Islet of Langerhans (tissue), 1 donor: ENCODE measurements at regions not wholly inside any gene's neighbourhood (a gene's known extent, or its start where the extent isn't known, plus 50 kb on each side); places are given as distances from the start of the nearest gene placed in this dataset.

ENCODE experiments used
- FAIRE-seq: peaks from one replicate; lab custom pipeline; 2011; peaks lifted over from hg19 to GRCh38; lab: Jason Lieb, UNC

DNA sequence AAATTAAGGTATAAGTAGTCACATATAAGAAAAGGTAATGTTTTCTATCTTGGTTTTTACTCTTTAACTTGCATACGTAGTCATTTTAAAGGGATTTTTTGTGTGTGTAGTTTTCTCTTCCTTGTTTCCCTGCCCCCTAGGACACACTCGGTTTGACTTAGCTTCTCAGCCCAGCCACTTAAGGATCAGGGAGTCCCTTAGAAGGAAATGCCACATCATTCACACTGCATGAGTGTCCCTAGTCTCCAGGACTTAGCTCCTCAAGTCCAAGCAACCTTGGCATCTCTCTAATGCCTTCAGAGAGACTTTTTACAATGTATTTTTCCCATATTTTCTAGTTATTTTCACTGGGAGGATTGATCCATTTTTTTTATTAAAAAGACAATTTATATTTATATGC, 1407.7 kb downstream of the EFNB2 start:
- no peak for FAIRE-seq

DNA sequence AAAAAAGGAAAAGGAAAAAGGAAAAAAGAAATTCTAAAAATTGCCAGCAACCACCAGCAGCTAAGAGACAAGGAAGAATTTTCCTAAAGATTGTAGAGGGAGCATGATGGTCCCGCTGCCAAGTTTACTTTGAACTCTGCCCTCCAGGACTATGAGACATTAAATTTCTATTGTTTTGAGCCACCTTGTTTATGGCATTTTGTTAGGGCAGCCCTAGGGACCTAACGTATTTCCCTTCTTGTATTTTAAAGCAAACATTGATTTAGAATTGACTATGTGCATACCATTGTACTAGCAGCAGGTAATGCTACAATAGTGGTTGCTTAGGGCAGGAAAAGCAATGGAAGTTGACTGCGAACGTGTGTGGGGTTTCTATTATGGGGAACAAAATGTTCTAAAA, 1414.2 kb downstream of the EFNB2 start:
- no peak for FAIRE-seq

DNA sequence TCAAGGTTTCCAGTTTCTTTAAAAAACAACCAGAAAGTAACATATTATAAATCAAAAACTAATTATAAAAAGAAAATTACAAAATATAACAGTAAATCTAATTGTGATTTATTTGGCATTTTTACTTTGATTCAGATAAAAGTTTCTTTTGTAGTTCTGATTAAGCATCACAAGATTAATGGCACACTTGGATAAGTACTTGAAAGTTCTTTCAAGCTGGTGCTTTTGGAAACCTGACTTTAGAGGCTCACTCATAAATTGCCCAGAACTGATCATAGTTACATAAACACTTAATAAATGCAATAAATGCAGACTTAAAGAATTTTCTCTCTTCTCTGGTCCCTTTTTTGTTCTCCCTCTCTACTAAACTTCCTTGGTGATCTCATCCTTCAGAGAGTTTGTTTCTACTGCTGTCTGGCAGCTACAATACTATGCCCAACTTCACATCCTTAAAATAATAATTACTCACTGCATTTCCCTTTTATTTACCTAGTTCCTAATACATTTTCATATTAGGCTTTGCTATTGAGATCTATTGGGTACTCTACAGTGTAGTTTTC, 1417.0 kb downstream of the EFNB2 start:
- no peak for FAIRE-seq

- no peak for FAIRE-seq
These were observed 1418.5 kb downstream of the EFNB2 start for GRCh38 chr13:105116966-105117365.

GRCh38 chr13:105112561-105112960, 1422.9 kb downstream of the EFNB2 start:
- no peak for FAIRE-seq

DNA sequence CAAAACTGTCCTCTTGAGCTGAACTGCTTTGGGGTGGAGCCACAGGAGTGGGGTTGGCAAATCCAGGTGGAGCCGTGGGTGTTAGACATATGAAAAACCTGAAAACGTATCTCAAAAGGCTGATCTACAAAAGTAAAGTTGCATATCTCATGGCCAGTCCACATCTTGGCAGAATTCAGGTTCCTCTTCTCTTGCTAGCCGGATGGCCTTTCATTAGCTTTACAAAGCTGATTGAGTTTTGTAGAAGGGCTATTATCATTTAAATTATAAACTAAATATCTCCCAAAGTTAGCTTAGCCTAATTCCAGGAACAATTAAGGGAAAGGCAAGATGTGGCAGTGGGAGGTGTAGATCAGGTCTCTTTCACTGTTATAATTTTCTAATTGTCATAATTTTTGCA, 1427.7 kb downstream of the EFNB2 start:
- no peak for FAIRE-seq

DNA sequence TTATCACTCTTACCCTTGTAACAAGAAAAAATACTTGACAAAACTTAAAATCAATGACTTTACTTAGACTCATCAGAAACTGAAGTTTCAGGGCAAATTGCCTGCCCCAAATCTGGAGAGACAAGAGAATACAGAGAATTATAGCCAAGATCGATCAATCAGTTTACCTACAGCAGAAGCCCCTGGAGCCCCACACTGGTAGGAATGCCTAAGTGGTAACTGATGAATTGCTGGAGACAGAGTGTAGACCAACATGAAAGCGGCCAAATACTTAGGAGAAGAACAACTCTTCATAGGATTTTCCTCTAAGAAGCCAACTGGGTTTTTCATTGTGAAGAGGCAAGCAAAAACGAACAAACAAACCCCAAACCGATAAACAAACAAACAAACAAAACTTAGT, 1430.0 kb downstream of the EFNB2 start:
- no peak for FAIRE-seq

DNA sequence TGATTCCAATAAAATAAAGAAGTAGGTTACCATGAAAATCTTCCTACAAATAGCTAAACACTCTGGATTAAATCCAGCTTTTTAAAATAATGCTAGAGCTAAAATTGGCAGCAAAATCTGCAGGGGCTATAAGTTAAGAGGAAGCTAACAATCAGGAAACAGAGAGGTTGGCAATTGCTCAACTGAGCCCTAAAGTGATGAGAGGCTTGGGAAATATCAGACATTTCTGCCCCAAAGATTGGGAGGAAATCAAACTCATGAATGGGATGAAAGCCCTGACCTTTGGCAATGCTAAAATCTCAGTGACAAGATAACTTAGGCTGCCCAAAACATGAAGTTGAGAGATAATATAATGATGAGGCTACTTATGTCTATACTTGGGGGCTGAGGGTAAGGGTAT, 1437.9 kb downstream of the EFNB2 start:
- no peak for FAIRE-seq

DNA sequence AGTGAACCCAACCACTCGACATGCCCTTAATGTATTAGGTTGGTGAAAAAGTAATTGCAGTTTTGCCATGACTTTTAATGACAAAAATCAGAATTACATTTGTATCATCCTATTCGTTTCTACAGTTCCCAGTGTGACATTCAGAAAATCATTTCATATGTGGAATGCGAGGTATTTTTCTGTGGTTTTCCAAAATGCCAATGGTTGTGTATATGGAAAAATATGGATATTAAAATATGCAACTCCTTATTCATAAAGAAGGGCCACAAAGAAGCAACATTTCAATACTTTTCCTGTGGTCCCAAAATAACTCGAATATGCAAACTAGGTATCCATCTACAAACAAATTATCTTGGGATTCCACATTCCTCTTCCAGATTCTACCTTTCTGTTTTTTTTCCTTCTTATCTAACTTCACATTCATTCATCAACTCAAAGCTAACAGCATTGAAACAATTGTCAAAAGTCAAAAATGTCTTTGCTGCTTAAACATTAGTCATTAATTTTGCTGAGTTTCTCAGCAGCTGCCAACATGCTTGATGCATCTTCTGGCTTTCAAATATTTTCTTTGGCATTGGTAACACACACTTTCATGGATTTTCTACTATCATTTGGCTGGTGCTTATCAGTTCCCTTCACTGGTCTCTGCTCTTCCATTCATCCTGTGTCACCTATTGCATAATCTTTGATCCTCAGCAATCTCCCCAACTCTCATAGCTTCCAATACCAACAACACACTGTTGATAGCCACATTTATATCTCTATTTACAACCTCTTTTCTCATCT, 1445.4 kb downstream of the EFNB2 start:
- FAIRE-seq: no peak

- no peak for FAIRE-seq
These were observed 1447.5 kb downstream of the EFNB2 start for GRCh38 chr13:105087945-105088344.

- no peak for FAIRE-seq
These were observed 1450.5 kb downstream of the EFNB2 start for GRCh38 chr13:105084931-105085330.

DNA sequence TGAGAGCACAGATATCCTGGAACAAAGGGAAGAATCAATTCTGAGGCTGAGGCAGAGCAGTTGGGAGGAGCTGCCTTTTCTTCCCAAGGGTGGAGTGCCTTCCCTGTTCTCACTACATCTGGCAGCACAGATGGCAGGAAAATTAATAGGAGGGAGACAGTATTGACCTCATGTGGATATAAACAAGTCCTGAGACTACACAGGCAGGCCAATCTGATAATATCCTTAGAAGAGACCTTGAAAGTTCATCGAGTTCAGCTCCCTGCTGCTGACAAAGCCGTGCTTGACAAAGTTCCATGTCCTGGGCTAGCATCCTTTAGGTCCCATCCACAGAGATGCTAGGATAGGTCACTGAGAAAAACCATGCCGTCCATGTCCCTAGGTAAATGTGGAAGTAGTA, 1451.5 kb downstream of the EFNB2 start:
- FAIRE-seq: no peak

DNA sequence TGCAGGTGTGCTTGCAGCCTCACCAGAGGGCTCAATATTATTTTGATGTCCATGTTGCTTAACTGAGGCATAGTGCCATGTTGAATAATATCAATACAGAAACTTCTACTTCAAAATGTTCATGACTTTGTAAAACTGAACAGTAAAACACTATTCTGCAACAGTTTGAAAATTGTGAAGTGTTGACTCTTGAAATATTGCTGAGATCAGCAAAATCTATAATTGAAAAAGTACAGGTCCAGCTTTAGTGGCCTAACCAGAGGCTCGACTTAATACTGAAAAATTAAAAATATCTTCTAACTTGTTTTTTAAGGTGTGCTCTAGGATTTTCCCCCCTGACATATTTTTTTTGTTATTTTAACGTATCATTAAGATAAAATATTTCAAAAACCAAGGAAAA, 1460.7 kb downstream of the EFNB2 start:
- no peak for FAIRE-seq

GRCh38 chr13:105073041-105073440, 1462.4 kb downstream of the EFNB2 start:
- FAIRE-seq: no peak

DNA sequence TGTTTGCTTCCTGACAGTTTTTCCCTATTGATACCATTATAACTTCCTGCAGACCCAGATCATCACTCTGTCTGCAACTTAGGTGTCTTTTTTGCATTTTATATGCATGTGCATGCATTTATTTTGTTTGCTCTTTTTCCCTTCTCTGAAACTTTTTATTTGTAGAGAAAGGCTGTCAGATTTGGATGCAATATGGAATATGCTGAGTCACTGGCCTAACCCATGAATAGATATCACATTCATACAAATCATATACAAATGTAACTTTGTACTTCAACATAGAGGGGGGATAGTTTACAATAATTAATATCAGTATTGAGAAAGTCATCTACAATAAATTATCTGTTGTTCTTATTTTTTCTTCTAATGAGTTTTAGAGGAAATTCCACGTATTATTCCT, 1465.0 kb downstream of the EFNB2 start:
- FAIRE-seq: no peak

DNA sequence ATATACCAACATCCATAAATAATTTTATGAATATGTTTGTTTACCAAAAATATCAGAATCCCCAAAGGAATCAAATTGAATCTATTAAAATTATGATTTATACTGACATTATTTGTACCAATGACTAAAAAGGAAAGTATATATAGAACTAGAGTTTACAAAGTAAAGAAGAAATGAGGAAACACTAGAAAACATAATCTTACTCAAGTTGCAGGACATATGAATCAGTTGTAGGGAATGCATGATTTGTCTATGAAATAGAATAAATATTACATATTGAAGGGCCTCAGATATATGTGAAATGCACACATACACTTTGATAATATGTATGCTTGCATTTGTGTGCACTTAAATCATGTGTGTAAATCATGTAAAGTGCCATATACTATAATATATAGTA, 1466.4 kb downstream of the EFNB2 start:
- FAIRE-seq: no peak

- FAIRE-seq: no peak
These were observed 1471.8 kb downstream of the EFNB2 start for GRCh38 chr13:105063676-105064075.

- no peak for FAIRE-seq
These were observed 1475.7 kb downstream of the EFNB2 start for GRCh38 chr13:105059786-105060185.

- FAIRE-seq: no peak
These were observed 1476.9 kb downstream of the EFNB2 start for GRCh38 chr13:105058517-105058916.

GRCh38 chr13:105052711-105053110, 1482.8 kb downstream of the EFNB2 start:
- FAIRE-seq: no peak

DNA sequence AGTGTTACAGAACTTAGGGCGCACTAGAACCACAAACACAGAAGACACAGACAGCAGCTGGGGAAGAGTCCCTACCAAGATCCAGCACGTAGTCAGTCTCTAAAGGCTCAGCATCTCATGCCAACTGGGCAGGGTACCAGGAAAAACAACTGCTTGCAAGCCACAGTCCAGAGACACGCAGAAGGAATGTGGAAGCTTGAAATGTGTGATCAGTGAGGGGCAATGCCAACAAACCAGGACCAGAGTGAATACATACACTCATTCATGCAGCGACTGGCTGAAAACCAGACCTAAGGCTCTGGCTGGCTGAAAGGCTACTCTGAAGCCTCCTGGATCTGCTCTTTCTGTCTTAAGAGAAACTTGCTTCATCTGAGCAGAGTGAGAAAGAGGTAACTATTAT, 1484.8 kb downstream of the EFNB2 start:
- no peak for FAIRE-seq

DNA sequence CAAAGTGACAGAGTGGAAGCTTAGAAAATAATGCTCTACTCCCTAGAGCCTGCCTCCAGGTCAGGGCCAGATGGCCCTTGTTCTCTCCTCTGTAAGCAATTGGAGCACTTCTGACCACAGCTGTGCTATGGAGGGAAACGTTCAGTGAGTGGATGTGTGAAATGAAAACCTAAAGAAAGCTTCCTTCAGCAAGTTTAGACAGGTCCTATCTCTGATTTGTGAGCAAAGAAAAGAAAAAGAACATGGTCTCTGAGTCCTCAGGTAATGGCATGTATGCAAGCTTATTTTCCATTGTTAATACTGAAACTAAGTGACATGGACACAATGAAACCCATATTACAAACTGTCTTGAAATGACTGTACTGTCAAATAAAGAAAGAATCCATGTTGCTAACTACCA, 1486.8 kb downstream of the EFNB2 start:
- no peak for FAIRE-seq

- no peak for FAIRE-seq
These were observed 1487.7 kb downstream of the EFNB2 start for GRCh38 chr13:105047676-105048295.

DNA sequence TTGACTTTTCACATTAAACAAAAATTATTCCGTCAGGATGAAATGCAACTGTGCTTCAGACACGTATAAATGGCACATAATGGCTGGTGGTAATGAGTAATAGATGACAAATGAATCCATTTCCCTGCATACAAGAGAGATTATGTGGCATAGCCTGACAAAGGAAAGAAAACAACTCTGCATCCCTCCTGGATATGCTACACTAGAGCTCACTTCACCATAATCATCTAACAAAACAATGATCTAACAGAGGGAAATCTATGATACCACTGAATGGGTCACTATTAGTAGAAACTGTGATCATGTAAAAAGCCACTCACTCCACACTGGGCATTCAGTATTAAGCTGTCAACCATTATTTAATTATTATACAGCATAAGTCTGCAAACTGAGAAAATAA, 1498.4 kb downstream of the EFNB2 start:
- no peak for FAIRE-seq
